Keratinocyte (primary cell): ENCODE measurements at regions not wholly inside any gene's neighbourhood (a gene's known extent, or its start where the extent isn't known, plus 50 kb on each side); places are given as distances from the start of the nearest gene placed in this dataset.

Experiments
- DNase-seq: peaks from one replicate; pipeline ENCODE4 v3.0.0-alpha.2; 2011; ENCODE audit warnings: low read depth, missing footprints, low spot score
- FAIRE-seq: peaks from 2 replicates; lab custom pipeline; 2011; peaks lifted over from hg19 to GRCh38; lab: Jason Lieb, UNC
- H2AFZ ChIP-seq: 2 replicates; pipeline ENCODE4 v1.6.0; 2012; ENCODE audit warnings: low read length, control low read depth, inconsistent platforms; ENCODE audit not compliant: control insufficient read depth
- H3K27ac ChIP-seq: 2 replicates; pipeline ENCODE4 v1.5.1; 2011; ENCODE audit warnings: low read length; ENCODE audit not compliant: control insufficient read depth, insufficient read depth
- H3K27me3 ChIP-seq: 3 replicates; pipeline ENCODE4 v1.6.0; 2011; ENCODE audit warnings: low read length; ENCODE audit not compliant: control insufficient read depth, insufficient read depth; ENCODE audit errors: extremely low read depth
- H3K36me3 ChIP-seq, 2 experiments: 2 replicates in 1 of 2; 3 replicates in 1 of 2; pipeline ENCODE4 v1.5.1; 2011; ENCODE audit warnings: low read length in 2 of 2, mild to moderate bottlenecking in 1 of 2; ENCODE audit not compliant: control insufficient read depth in 2 of 2, insufficient read depth in 2 of 2; ENCODE audit errors: extremely low read depth in 1 of 2
- H3K4me1 ChIP-seq: 3 replicates; pipeline ENCODE4 v1.5.1; 2011; ENCODE audit warnings: low read length; ENCODE audit not compliant: control insufficient read depth, insufficient read depth; ENCODE audit errors: extremely low read depth
- H3K4me2 ChIP-seq: 3 replicates; pipeline ENCODE4 v1.6.0; 2011; ENCODE audit warnings: low read depth, low read length; ENCODE audit not compliant: control insufficient read depth, insufficient read depth; ENCODE audit errors: extremely low read depth
- H3K4me3 ChIP-seq, 3 experiments: fragments of 200-600 bp in 1 of 3; sonication (generic) in 1 of 3; 2 replicates in 2 of 3; 3 replicates in 1 of 3; pipeline ENCODE4 v1.5.1; 2011 to 2016; ENCODE audit warnings: low read length in 3 of 3, mild to moderate bottlenecking in 3 of 3, control low read depth in 2 of 3, inconsistent platforms in 1 of 3, low read depth in 1 of 3, mixed read lengths in 1 of 3, mixed run types in 1 of 3, moderate library complexity in 1 of 3; ENCODE audit not compliant: control insufficient read depth in 2 of 3, insufficient read depth in 2 of 3; ENCODE audit errors: extremely low read depth in 1 of 3
- H3K79me2 ChIP-seq: 2 replicates; pipeline ENCODE4 v1.6.0; 2012; ENCODE audit warnings: low read length; ENCODE audit not compliant: control insufficient read depth, insufficient read depth
- H3K9ac ChIP-seq: 3 replicates; pipeline ENCODE4 v1.6.0; 2011; ENCODE audit warnings: low read length; ENCODE audit not compliant: control insufficient read depth, insufficient read depth; ENCODE audit errors: extremely low read depth
- H3K9me1 ChIP-seq: 3 replicates; pipeline ENCODE4 v1.6.0; 2011; ENCODE audit warnings: low read length; ENCODE audit not compliant: control insufficient read depth, insufficient read depth; ENCODE audit errors: extremely low read depth
- H3K9me3 ChIP-seq: 2 replicates; pipeline ENCODE4 v1.5.1; 2012; ENCODE audit warnings: low read depth, low read length; ENCODE audit not compliant: control insufficient read depth
- H4K20me1 ChIP-seq: 3 replicates; pipeline ENCODE4 v1.6.0; 2011; ENCODE audit warnings: low read length; ENCODE audit not compliant: control insufficient read depth, insufficient read depth; ENCODE audit errors: extremely low read depth
- CTCF ChIP-seq, 3 experiments: IDR thresholded peaks in 1 of 3; conservative IDR thresholded peaks in 1 of 3; optimal IDR thresholded peaks in 1 of 3; 2 replicates in 2 of 3; 3 replicates in 1 of 3; pipeline versions ENCODE3 to v1.5.1; 2011; ENCODE audit warnings: low read length in 3 of 3, mild to moderate bottlenecking in 3 of 3, moderate library complexity in 2 of 3, control low read depth in 1 of 3, inconsistent platforms in 1 of 3; ENCODE audit not compliant: insufficient read depth in 2 of 3; ENCODE audit errors: extremely low read depth in 1 of 3
- EZH2 ChIP-seq: IDR thresholded peaks from one replicate; pipeline ENCODE4 v1.6.1; 2012; ENCODE audit warnings: inconsistent platforms, mild to moderate bottlenecking, low read length, moderate library complexity
- dilution Hi-C: fragments of 300-500 bp; cut with MboI; formaldehyde crosslinking; loops from one replicate; pipeline ENCODE4 v1.7.0; 2020; ENCODE audit warnings: low sequenced_read_pairs; ENCODE audit not compliant: extremely low pct_ligation_motif_present

DNA sequence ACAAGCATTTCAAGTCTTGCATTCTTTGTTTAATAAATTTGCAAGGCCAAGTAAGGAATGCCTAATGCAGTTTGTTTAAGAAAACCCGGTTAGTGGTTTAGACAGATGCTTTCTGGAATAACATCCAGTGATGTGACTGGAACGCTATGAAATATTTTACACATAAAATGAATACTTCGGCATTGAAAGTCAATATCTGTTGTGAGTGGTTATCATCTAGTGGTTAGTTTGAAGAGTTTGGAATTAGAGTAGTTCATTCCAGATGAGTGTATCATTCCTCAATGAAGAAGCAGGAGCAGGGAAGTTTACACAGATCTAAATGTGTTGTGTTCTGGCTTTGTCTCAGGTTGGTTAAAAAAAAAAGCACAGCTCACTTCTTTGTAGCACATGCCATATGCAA lies 608.0 kb upstream of the PIK3C3 start:
- Histone ChIP-seq H3K4me2 (no peak overlapping the region), H3K4me3 (no peak overlapping the region), H3K9ac (no peak overlapping the region), H3K9me3 (no peaks in the 10 kb centered on the region), H3K79me2 (no peaks in the 10 kb centered on the region), H2AFZ (no peak overlapping the region), H3K36me3 (no peaks in the 10 kb centered on the region), H3K9me1 (no peaks in the 10 kb centered on the region), H4K20me1 (no peaks in the 10 kb centered on the region), H3K4me1 (no peaks in the 10 kb centered on the region), H3K27ac (no peak overlapping the region), H3K27me3 (no peaks in the 10 kb centered on the region)
- dilution Hi-C loops, result no loop called here
- FAIRE-seq, result peak; percentile 36
- DNase-seq, result no peak
- no peak for TF ChIP-seq EZH2
- TF ChIP-seq CTCF (optimal IDR thresholded peaks at IDR 0.05 in 1 of 3, IDR thresholded peaks at IDR 0.05 in 1 of 3, conservative IDR thresholded peaks at IDR 0.05 in 1 of 3; ENCODE audit: extremely low read depth in 1 of 3, insufficient read depth in 2 of 3, low read length in 3 of 3), result no peak

- no peaks in the 10 kb centered on the region for H3K79me2 ChIP-seq
- no peak for FAIRE-seq
- no peak overlapping the region for H3K4me3 ChIP-seq
- H3K4me2 ChIP-seq, result no peak overlapping the region
- H3K9ac ChIP-seq, result no peak overlapping the region
- dilution Hi-C loops, result no loop called here
- no peak overlapping the region for H2AFZ ChIP-seq
- H3K27ac ChIP-seq, result no peak overlapping the region
- no peaks in the 10 kb centered on the region for H3K9me1 ChIP-seq
- no peaks in the 10 kb centered on the region for H3K27me3 ChIP-seq
- H3K4me1 ChIP-seq, result no peaks in the 10 kb centered on the region
- no peak for TF ChIP-seq CTCF (optimal IDR thresholded peaks at IDR 0.05 in 1 of 3, IDR thresholded peaks at IDR 0.05 in 1 of 3, conservative IDR thresholded peaks at IDR 0.05 in 1 of 3; ENCODE audit: extremely low read depth in 1 of 3, insufficient read depth in 2 of 3, low read length in 3 of 3)
- no peak for TF ChIP-seq EZH2
- DNase-seq, result no peak
- H3K36me3 ChIP-seq, result no peaks in the 10 kb centered on the region
- no peaks in the 10 kb centered on the region for H3K9me3 ChIP-seq
- no peaks in the 10 kb centered on the region for H4K20me1 ChIP-seq
These were observed 611.2 kb upstream of the PIK3C3 start for GRCh38 chr18:41343808-41344207.
